ACC112 (cell line): ENCODE measurements at regions not wholly inside any gene's neighbourhood (a gene's known extent, or its start where the extent isn't known, plus 50 kb on each side); places are given as distances from the start of the nearest gene placed in this dataset.
"Not testable (repeated sequence)": the region's sequence is repeated elsewhere in the genome, so short reads cannot be mapped to it uniquely, and the experiment has no call there.

ENCODE experiments used
- H2AFZ ChIP-seq: fragments of 200-600 bp; sonication (generic); one replicate; pipeline ENCODE4 v1.6.0; 2017; ENCODE audit warnings: antibody characterized with exemption, low read length; ENCODE audit not compliant: unreplicated experiment
- H3K27ac ChIP-seq: fragments of 200-600 bp; sonication (generic); 2 replicates; pipeline ENCODE4 v1.5.1; 2014; ENCODE audit warnings: low read depth, mild to moderate bottlenecking, antibody characterized with exemption, low read length, moderate library complexity
- H3K27me3 ChIP-seq: fragments of 200-600 bp; sonication (generic); 2 replicates; pipeline ENCODE4 v1.6.1; 2014; ENCODE audit warnings: mild to moderate bottlenecking, antibody characterized with exemption, low read length, moderate library complexity, mixed read lengths; ENCODE audit not compliant: insufficient read depth
- H3K36me3 ChIP-seq: fragments of 200-600 bp; sonication (generic); 2 replicates; pipeline ENCODE4 v1.6.1; 2016; ENCODE audit warnings: mild to moderate bottlenecking, antibody characterized with exemption, low read length, moderate library complexity, mixed read lengths; ENCODE audit not compliant: insufficient read depth
- H3K4me1 ChIP-seq: fragments of 200-600 bp; sonication (generic); one replicate; pipeline ENCODE4 v1.6.1; 2016; ENCODE audit warnings: low read length, mixed read lengths; ENCODE audit not compliant: insufficient read depth, unreplicated experiment, control insufficient read depth
- H3K4me3 ChIP-seq: fragments of 200-600 bp; sonication (generic); 2 replicates; pipeline ENCODE4 v1.5.1; 2014; ENCODE audit warnings: mild to moderate bottlenecking, low read depth, low read length
- H3K79me2 ChIP-seq: fragments of 200-600 bp; sonication (generic); one replicate; pipeline ENCODE4 v1.6.0; 2016; ENCODE audit warnings: low read length; ENCODE audit not compliant: control insufficient read depth, unreplicated experiment, insufficient read depth

- Histone ChIP-seq H3K36me3 (no peaks in the 10 kb centered on the region), H2AFZ (no peak overlapping the region), H3K4me1 (no peaks in the 10 kb centered on the region), H3K79me2 (no peaks in the 10 kb centered on the region), H3K4me3 (no peak overlapping the region), H3K27me3 (peaks cover 22% of the 10 kb centered on the region), H3K27ac (no peak overlapping the region)
Observed at GRCh38 chr13:100787899-100788298, 113.3 kb upstream of the TMTC4 start.

- not testable (repeated sequence) for H3K79me2 ChIP-seq, H3K27ac ChIP-seq, H2AFZ ChIP-seq, H3K27me3 ChIP-seq, H3K36me3 ChIP-seq, H3K4me1 ChIP-seq, H3K4me3 ChIP-seq
Observed at GRCh38 chr13:100776686-100777085, 102.1 kb upstream of the TMTC4 start.

GRCh38 chr13:100773923-100774663 is 99.5 kb upstream of the TMTC4 start:
- no peaks in the 10 kb centered on the region for H3K79me2 ChIP-seq
- H3K4me3 ChIP-seq: no peak overlapping the region
- H3K27me3 ChIP-seq: peaks cover 4% of the 10 kb centered on the region; the same call in 1 of the 2 replicates
- no peak overlapping the region for H2AFZ ChIP-seq
- H3K4me1 ChIP-seq: no peaks in the 10 kb centered on the region
- H3K36me3 ChIP-seq: no peaks in the 10 kb centered on the region
- H3K27ac ChIP-seq: no peak overlapping the region

- Histone ChIP-seq H3K27ac (no peak overlapping the region), H3K4me3 (no peak overlapping the region), H3K79me2 (no peaks in the 10 kb centered on the region), H2AFZ (no peak overlapping the region), H3K36me3 (no peaks in the 10 kb centered on the region), H3K4me1 (no peaks in the 10 kb centered on the region), H3K27me3 (peaks cover 4% of the 10 kb centered on the region; the same call in 1 of the 2 replicates)
Observed at GRCh38 chr13:100773429-100773828, 98.8 kb upstream of the TMTC4 start.

- Histone ChIP-seq H3K79me2 (no peaks in the 10 kb centered on the region), H3K4me1 (no peaks in the 10 kb centered on the region), H3K4me3 (no peak overlapping the region), H3K27me3 (no peaks in the 10 kb centered on the region), H3K36me3 (no peaks in the 10 kb centered on the region), H3K27ac (no peak overlapping the region), H2AFZ (no peak overlapping the region)
Observed at GRCh38 chr13:100767192-100767591, 92.6 kb upstream of the TMTC4 start.

GRCh38 chr13:100766570-100766969 is 92.0 kb upstream of the TMTC4 start:
- H3K79me2 ChIP-seq, H2AFZ ChIP-seq, H3K4me3 ChIP-seq, H3K27ac ChIP-seq, H3K36me3 ChIP-seq, H3K27me3 ChIP-seq, H3K4me1 ChIP-seq: not testable (repeated sequence)

- Histone ChIP-seq H3K79me2 (no peaks in the 10 kb centered on the region), H3K36me3 (no peaks in the 10 kb centered on the region), H2AFZ (no peak overlapping the region), H3K4me1 (no peaks in the 10 kb centered on the region), H3K27me3 (no peaks in the 10 kb centered on the region), H3K27ac (no peak overlapping the region), H3K4me3 (no peak overlapping the region)
Observed at GRCh38 chr13:100764937-100765336, 90.3 kb upstream of the TMTC4 start.

GRCh38 chr13:100762126-100762525 is 87.5 kb upstream of the TMTC4 start:
- H3K27me3 ChIP-seq: peaks cover 13% of the 10 kb centered on the region
- H3K36me3 ChIP-seq, H3K4me1 ChIP-seq, H3K4me3 ChIP-seq, H3K79me2 ChIP-seq, H2AFZ ChIP-seq, H3K27ac ChIP-seq: not testable (repeated sequence)

GRCh38 chr13:100755891-100756290 is 81.3 kb upstream of the TMTC4 start:
- no peak overlapping the region for H2AFZ ChIP-seq
- H3K27me3 ChIP-seq: peaks cover 37% of the 10 kb centered on the region
- H3K4me3 ChIP-seq: no peak overlapping the region
- no peaks in the 10 kb centered on the region for H3K4me1 ChIP-seq
- no peaks in the 10 kb centered on the region for H3K36me3 ChIP-seq
- H3K79me2 ChIP-seq: no peaks in the 10 kb centered on the region
- H3K27ac ChIP-seq: no peak overlapping the region

GRCh38 chr13:100754459-100754858 is 79.9 kb upstream of the TMTC4 start:
- Histone ChIP-seq H3K4me3 (no peak overlapping the region), H3K79me2 (no peaks in the 10 kb centered on the region), H3K27ac (no peak overlapping the region), H3K27me3 (peaks cover 38% of the 10 kb centered on the region), H3K4me1 (no peaks in the 10 kb centered on the region), H3K36me3 (no peaks in the 10 kb centered on the region), H2AFZ (no peak overlapping the region)

GRCh38 chr13:100753376-100753775 is 78.8 kb upstream of the TMTC4 start:
- no peaks in the 10 kb centered on the region for H3K79me2 ChIP-seq
- H3K27ac ChIP-seq: no peak overlapping the region
- no peak overlapping the region for H3K4me3 ChIP-seq
- H3K27me3 ChIP-seq: peaks cover 37% of the 10 kb centered on the region
- H2AFZ ChIP-seq: no peak overlapping the region
- no peaks in the 10 kb centered on the region for H3K36me3 ChIP-seq
- no peaks in the 10 kb centered on the region for H3K4me1 ChIP-seq
